Endodermal cell (in vitro differentiated cells): ENCODE measurements at regions not wholly inside any gene's neighbourhood (a gene's known extent, or its start where the extent isn't known, plus 50 kb on each side); places are given as distances from the start of the nearest gene placed in this dataset.
A peak's percentile ranks its signal among the peaks of the same experiment; 100 is the strongest.

Experiments
- DNase-seq: peaks from one replicate; pipeline ENCODE4 v3.0.0-alpha.2; 2017
- H3K27ac ChIP-seq: 2 replicates; pipeline ENCODE4 v1.5.1; 2013; ENCODE audit warnings: mild to moderate bottlenecking, low read depth, low read length, moderate library complexity
- H3K27me3 ChIP-seq: 2 replicates; pipeline ENCODE4 v1.6.1; 2013; ENCODE audit warnings: mild to moderate bottlenecking, low read length, moderate library complexity; ENCODE audit not compliant: insufficient read depth, control insufficient read depth, poor library complexity, severe bottlenecking
- H3K36me3 ChIP-seq: 2 replicates; pipeline ENCODE4 v1.7.0; 2013; ENCODE audit warnings: mild to moderate bottlenecking, low read length, moderate library complexity; ENCODE audit not compliant: control insufficient read depth, insufficient read depth
- H3K4me1 ChIP-seq: one replicate; pipeline ENCODE4 v1.7.0; 2013; ENCODE audit warnings: low read length; ENCODE audit not compliant: control insufficient read depth, insufficient read depth
- H3K4me3 ChIP-seq: 2 replicates; pipeline ENCODE4 v1.5.1; 2013; ENCODE audit warnings: mild to moderate bottlenecking, low read length, moderate library complexity
- H3K9ac ChIP-seq: 2 replicates; pipeline ENCODE4 v1.6.1; 2013; ENCODE audit warnings: mild to moderate bottlenecking, low read length, moderate library complexity; ENCODE audit not compliant: poor library complexity, severe bottlenecking; ENCODE audit errors: extremely low read depth
- H3K9me3 ChIP-seq: 2 replicates; pipeline ENCODE4 v1.6.1; 2013; ENCODE audit warnings: mild to moderate bottlenecking, low read length, moderate library complexity; ENCODE audit not compliant: control insufficient read depth
- H3K27ac Mint-ChIP-seq: 2 replicates; pipeline ENCODE4 v1.8.0; 2020; ENCODE audit warnings: mixed read lengths
- H3K27me3 Mint-ChIP-seq: 2 replicates; pipeline ENCODE4 v1.8.0; 2021; ENCODE audit warnings: mild to moderate bottlenecking, mixed read lengths; ENCODE audit not compliant: insufficient read depth
- H3K36me3 Mint-ChIP-seq: 2 replicates; pipeline ENCODE4 v1.8.0; 2020; ENCODE audit warnings: low read depth, mixed read lengths
- H3K4me1 Mint-ChIP-seq: 2 replicates; pipeline ENCODE4 v1.8.0; 2020; ENCODE audit warnings: mixed read lengths
- H3K4me3 Mint-ChIP-seq: 2 replicates; pipeline ENCODE4 v1.8.0; 2020; ENCODE audit warnings: mild to moderate bottlenecking, moderate library complexity, mixed read lengths
- H3K9me3 Mint-ChIP-seq: 2 replicates; pipeline ENCODE4 v1.8.0; 2020; ENCODE audit warnings: mild to moderate bottlenecking, mixed read lengths
- WGBS, 2 experiments: methylation state at CpG; one replicate each; pipeline versions ENCODE4 v1.1.5 to v1.1.7; 2013; ENCODE audit warnings: missing lambda C conversion rate in 2 of 2, mixed read lengths in 1 of 2; ENCODE audit not compliant: insufficient coverage in 1 of 2, insufficient read length in 1 of 2; 5-methylcytosine and 5-hydroxymethylcytosine counted together
- TF ChIP-seq, protein P1 (sequence below): fragments of 200-600 bp; sonication (generic); conservative IDR thresholded peaks from 2 replicates; pipeline ENCODE4 v1.5.0; 2021; ENCODE audit warnings: antibody characterized with exemption, mild to moderate bottlenecking

DNA sequence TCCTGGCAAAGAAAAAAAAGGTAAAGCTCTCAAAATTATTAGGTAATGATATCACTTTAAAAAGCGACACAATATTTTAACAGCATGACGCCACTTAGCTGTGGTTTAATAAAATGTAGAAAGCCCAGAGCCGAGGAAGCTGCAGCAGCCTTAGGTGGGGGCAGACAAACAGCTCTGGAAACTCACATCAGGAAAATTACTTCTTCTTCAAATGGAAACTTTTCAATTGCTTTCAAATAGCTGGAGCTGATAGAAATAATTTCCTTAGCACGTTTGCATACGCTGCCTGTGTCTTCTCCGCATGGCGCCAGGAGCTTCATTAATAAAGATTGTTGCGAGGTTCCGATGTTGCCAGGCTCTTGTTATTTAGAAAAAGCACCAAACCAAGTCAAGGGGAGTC is 835.3 kb upstream of the EEF2KMT start:
- Histone ChIP-seq H3K27ac (no peak overlapping the region), H3K4me1 (no peaks in the 10 kb centered on the region), H3K27me3 (no peaks in the 10 kb centered on the region), H3K36me3 (no peaks in the 10 kb centered on the region), H3K4me3 (no peak overlapping the region), H3K9ac (no peak overlapping the region), H3K9me3 (peaks cover 16% of the 10 kb centered on the region)
- WGBS, 2 experiments = 84 to 88% methylated on average over 9 of the region's 9 CpGs
- DNase-seq = no peak
- H3K27me3 Mint-ChIP-seq = peaks cover 20% of the 10 kb centered on the region
- H3K36me3 Mint-ChIP-seq = peaks cover 5% of the 10 kb centered on the region
- H3K4me3 Mint-ChIP-seq = no peak overlapping the region
- H3K4me1 Mint-ChIP-seq = peaks cover 15% of the 10 kb centered on the region
- TF ChIP-seq, protein P1, sequence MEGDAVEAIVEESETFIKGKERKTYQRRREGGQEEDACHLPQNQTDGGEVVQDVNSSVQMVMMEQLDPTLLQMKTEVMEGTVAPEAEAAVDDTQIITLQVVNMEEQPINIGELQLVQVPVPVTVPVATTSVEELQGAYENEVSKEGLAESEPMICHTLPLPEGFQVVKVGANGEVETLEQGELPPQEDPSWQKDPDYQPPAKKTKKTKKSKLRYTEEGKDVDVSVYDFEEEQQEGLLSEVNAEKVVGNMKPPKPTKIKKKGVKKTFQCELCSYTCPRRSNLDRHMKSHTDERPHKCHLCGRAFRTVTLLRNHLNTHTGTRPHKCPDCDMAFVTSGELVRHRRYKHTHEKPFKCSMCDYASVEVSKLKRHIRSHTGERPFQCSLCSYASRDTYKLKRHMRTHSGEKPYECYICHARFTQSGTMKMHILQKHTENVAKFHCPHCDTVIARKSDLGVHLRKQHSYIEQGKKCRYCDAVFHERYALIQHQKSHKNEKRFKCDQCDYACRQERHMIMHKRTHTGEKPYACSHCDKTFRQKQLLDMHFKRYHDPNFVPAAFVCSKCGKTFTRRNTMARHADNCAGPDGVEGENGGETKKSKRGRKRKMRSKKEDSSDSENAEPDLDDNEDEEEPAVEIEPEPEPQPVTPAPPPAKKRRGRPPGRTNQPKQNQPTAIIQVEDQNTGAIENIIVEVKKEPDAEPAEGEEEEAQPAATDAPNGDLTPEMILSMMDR = no peak
- H3K9me3 Mint-ChIP-seq = peaks cover 25% of the 10 kb centered on the region
- H3K27ac Mint-ChIP-seq = no peak overlapping the region

DNA sequence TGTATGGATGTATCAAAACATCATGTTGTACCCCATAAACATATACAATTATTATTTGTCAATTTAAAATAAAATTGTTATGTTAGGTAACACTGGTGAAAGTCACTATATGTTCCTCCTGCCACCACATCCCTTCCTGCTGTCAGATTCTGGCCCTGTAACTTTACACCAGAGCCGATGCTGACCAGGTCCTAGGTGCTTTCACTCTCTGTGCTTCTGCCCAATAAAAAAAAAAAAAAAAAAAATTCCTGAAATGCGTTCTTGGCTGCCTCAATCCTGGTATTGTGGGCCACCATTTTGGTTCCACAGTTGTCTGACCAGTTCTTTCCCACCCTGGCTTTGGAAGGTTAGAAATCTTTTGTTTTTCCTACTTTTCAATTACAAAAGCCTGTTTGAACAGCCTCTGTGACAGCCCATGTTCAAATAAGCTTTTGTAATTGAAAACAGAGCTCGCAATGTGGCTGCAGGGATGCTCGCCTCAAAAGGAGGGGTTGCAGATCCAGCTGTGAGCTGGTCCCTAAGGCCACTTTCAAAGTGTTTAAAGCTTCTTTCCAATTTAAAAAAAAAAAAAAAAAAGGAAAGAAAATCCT is 831.0 kb upstream of the EEF2KMT start:
- no peak overlapping the region for H3K4me3 Mint-ChIP-seq
- peaks cover 46% of the 10 kb centered on the region for H3K4me1 Mint-ChIP-seq
- Histone ChIP-seq H3K27ac (no peak overlapping the region), H3K4me3 (no peak overlapping the region), H3K27me3 (no peaks in the 10 kb centered on the region), H3K4me1 (peaks cover 11% of the 10 kb centered on the region), H3K9ac (no peak overlapping the region), H3K9me3 (no peaks in the 10 kb centered on the region), H3K36me3 (no peaks in the 10 kb centered on the region)
- WGBS, 2 experiments = 30 to 36% methylated on average over 3 to 4 of the region's 4 CpGs
- TF ChIP-seq, protein P1 = no peak
- peaks cover 21% of the 10 kb centered on the region for H3K27me3 Mint-ChIP-seq
- peaks cover 3% of the 10 kb centered on the region for H3K9me3 Mint-ChIP-seq
- H3K36me3 Mint-ChIP-seq = no peaks in the 10 kb centered on the region
- DNase-seq = peak; percentile 72
- peak overlapping the region; percentile 69 for H3K27ac Mint-ChIP-seq

DNA sequence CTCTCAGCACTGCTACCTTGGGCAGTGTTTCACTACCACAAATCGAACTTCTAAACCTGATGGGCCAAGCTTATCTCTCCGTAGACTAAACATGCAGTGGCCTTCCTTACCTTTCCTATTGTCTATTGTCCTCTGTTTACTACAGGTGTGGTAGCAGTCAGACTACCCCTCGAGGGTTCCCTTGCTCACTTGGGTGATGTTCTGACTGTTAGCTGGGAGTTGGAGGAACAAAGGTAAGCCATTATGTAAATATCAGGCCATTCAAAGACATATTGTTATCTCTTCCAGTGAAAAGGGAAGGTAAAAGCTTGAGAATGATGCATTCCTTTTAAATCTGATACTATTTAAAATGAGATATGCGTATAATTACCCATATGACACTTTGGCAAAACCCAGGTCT is 828.3 kb upstream of the EEF2KMT start:
- H3K9me3 ChIP-seq = no peaks in the 10 kb centered on the region
- peaks cover 15% of the 10 kb centered on the region for H3K27me3 Mint-ChIP-seq
- H3K4me3 ChIP-seq = no peak overlapping the region
- no peak overlapping the region for H3K4me3 Mint-ChIP-seq
- peak overlapping the region; percentile 59 for H3K27ac Mint-ChIP-seq
- no peak overlapping the region for H3K9ac ChIP-seq
- H3K4me1 ChIP-seq = peaks cover 11% of the 10 kb centered on the region
- H3K4me1 Mint-ChIP-seq = peaks cover 52% of the 10 kb centered on the region
- H3K27ac ChIP-seq = no peak overlapping the region
- TF ChIP-seq, protein P1 = no peak
- peak; percentile 68 for DNase-seq
- no peaks in the 10 kb centered on the region for H3K36me3 ChIP-seq
- 32 to 62% methylated on average over 3 to 4 of the region's 4 CpGs for WGBS, 2 experiments
- H3K9me3 Mint-ChIP-seq = no peaks in the 10 kb centered on the region
- no peaks in the 10 kb centered on the region for H3K27me3 ChIP-seq
- no peaks in the 10 kb centered on the region for H3K36me3 Mint-ChIP-seq
